Neural crest cell (in vitro differentiated cells): ENCODE measurements at regions not wholly inside any gene's neighbourhood (a gene's known extent, or its start where the extent isn't known, plus 50 kb on each side); places are given as distances from the start of the nearest gene placed in this dataset.
"Not testable (repeated sequence)": the region's sequence is repeated elsewhere in the genome, so short reads cannot be mapped to it uniquely, and the experiment has no call there.

Experiments used
- DNase-seq: peaks from one replicate; pipeline ENCODE4 v3.0.0; 2021; ENCODE audit warnings: low read depth, mixed read lengths, low spot score
- H3K27ac Mint-ChIP-seq: one replicate; pipeline ENCODE4 v1.8.0; 2021; ENCODE audit warnings: mild to moderate bottlenecking, mixed read lengths; ENCODE audit not compliant: unreplicated experiment
- H3K27me3 Mint-ChIP-seq: 2 replicates; pipeline ENCODE4 v1.8.0; 2021; ENCODE audit warnings: low read depth, mild to moderate bottlenecking, mixed read lengths
- H3K36me3 Mint-ChIP-seq: 2 replicates; pipeline ENCODE4 v1.8.0; 2021; ENCODE audit warnings: low read depth, mild to moderate bottlenecking, mixed read lengths
- H3K4me1 Mint-ChIP-seq: 2 replicates; pipeline ENCODE4 v1.8.0; 2021; ENCODE audit warnings: mixed read lengths
- H3K4me3 Mint-ChIP-seq: one replicate; pipeline ENCODE4 v1.8.0; 2021; ENCODE audit warnings: mild to moderate bottlenecking, mixed read lengths
- H3K9me3 Mint-ChIP-seq: 2 replicates; pipeline ENCODE4 v1.8.0; 2021; ENCODE audit warnings: mixed read lengths
- TF ChIP-seq, protein P1 (sequence below): fragments of 200-600 bp; sonication (generic); conservative IDR thresholded peaks from 2 replicates; pipeline ENCODE4 v1.5.0; 2021; ENCODE audit warnings: antibody characterized with exemption, mild to moderate bottlenecking

- Mint-ChIP-seq H3K36me3 (no peaks in the 10 kb centered on the region), H3K27me3 (no peaks in the 10 kb centered on the region), H3K9me3 (no peaks in the 10 kb centered on the region), H3K4me1 (no peaks in the 10 kb centered on the region), H3K27ac (no peak overlapping the region), H3K4me3 (no peak overlapping the region)
- no peak for DNase-seq
- TF ChIP-seq, protein P1, sequence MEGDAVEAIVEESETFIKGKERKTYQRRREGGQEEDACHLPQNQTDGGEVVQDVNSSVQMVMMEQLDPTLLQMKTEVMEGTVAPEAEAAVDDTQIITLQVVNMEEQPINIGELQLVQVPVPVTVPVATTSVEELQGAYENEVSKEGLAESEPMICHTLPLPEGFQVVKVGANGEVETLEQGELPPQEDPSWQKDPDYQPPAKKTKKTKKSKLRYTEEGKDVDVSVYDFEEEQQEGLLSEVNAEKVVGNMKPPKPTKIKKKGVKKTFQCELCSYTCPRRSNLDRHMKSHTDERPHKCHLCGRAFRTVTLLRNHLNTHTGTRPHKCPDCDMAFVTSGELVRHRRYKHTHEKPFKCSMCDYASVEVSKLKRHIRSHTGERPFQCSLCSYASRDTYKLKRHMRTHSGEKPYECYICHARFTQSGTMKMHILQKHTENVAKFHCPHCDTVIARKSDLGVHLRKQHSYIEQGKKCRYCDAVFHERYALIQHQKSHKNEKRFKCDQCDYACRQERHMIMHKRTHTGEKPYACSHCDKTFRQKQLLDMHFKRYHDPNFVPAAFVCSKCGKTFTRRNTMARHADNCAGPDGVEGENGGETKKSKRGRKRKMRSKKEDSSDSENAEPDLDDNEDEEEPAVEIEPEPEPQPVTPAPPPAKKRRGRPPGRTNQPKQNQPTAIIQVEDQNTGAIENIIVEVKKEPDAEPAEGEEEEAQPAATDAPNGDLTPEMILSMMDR: no peak
Measured at GRCh38 chr9:10863476-10863875, 250.7 kb upstream of the PTPRD start.

GRCh38 chr9:10867194-10867593, 254.4 kb upstream of the PTPRD start:
- Mint-ChIP-seq H3K4me3 (no peak overlapping the region), H3K27me3 (no peaks in the 10 kb centered on the region), H3K27ac (no peak overlapping the region), H3K36me3 (no peaks in the 10 kb centered on the region), H3K9me3 (peaks cover 6% of the 10 kb centered on the region), H3K4me1 (no peaks in the 10 kb centered on the region)
- TF ChIP-seq, protein P1: no peak
- DNase-seq: no peak

GRCh38 chr9:10869687-10870086, 256.9 kb upstream of the PTPRD start:
- no peaks in the 10 kb centered on the region for H3K36me3 Mint-ChIP-seq
- DNase-seq: no peak
- no peak overlapping the region for H3K4me3 Mint-ChIP-seq
- no peaks in the 10 kb centered on the region for H3K27me3 Mint-ChIP-seq
- peaks cover 12% of the 10 kb centered on the region for H3K9me3 Mint-ChIP-seq
- TF ChIP-seq, protein P1: no peak
- no peak overlapping the region for H3K27ac Mint-ChIP-seq
- H3K4me1 Mint-ChIP-seq: no peaks in the 10 kb centered on the region

- DNase-seq: no peak
- H3K27me3 Mint-ChIP-seq: no peaks in the 10 kb centered on the region
- H3K27ac Mint-ChIP-seq: no peak overlapping the region
- H3K4me3 Mint-ChIP-seq: no peak overlapping the region
- peaks cover 12% of the 10 kb centered on the region for H3K9me3 Mint-ChIP-seq
- TF ChIP-seq, protein P1: no peak
- H3K36me3 Mint-ChIP-seq: no peaks in the 10 kb centered on the region
- H3K4me1 Mint-ChIP-seq: no peaks in the 10 kb centered on the region
Measured at GRCh38 chr9:10873999-10874398, 261.2 kb upstream of the PTPRD start.

GRCh38 chr9:10875752-10876151, 262.9 kb upstream of the PTPRD start:
- DNase-seq: no peak
- H3K36me3 Mint-ChIP-seq: no peaks in the 10 kb centered on the region
- no peaks in the 10 kb centered on the region for H3K4me1 Mint-ChIP-seq
- H3K4me3 Mint-ChIP-seq: no peak overlapping the region
- peaks cover 11% of the 10 kb centered on the region for H3K9me3 Mint-ChIP-seq
- H3K27me3 Mint-ChIP-seq: no peaks in the 10 kb centered on the region
- H3K27ac Mint-ChIP-seq: no peak overlapping the region
- TF ChIP-seq, protein P1: no peak

GRCh38 chr9:10876333-10876732, 263.5 kb upstream of the PTPRD start:
- no peak for DNase-seq
- H3K27me3 Mint-ChIP-seq: no peaks in the 10 kb centered on the region
- no peak overlapping the region for H3K4me3 Mint-ChIP-seq
- no peak overlapping the region for H3K27ac Mint-ChIP-seq
- TF ChIP-seq, protein P1: no peak
- H3K9me3 Mint-ChIP-seq: peaks cover 11% of the 10 kb centered on the region
- H3K36me3 Mint-ChIP-seq: no peaks in the 10 kb centered on the region
- no peaks in the 10 kb centered on the region for H3K4me1 Mint-ChIP-seq

DNA sequence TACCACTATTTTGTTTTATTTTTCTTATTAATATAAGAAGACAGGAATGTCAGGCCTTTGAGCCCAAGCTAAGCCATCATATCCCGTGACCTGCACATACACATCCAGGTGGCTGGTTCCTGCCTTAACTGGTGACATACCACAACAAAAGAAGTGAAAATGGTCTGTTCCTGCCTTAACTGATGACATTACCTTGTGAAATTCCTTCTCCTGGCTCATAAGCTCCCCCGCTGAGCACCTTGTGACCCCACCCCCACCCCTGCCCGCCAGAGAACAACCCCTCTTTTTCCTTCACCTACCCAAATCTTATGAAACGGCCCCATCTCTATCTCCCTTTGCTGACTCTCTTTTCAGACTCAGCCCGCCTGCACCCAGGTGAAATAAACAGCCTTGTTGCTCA, 277.5 kb upstream of the PTPRD start:
- H3K27ac Mint-ChIP-seq, H3K27me3 Mint-ChIP-seq, DNase-seq, H3K36me3 Mint-ChIP-seq, H3K4me1 Mint-ChIP-seq, H3K4me3 Mint-ChIP-seq, H3K9me3 Mint-ChIP-seq: not testable (repeated sequence)
